Fibroblast of skin of right biceps (primary cell): ENCODE measurements at regions not wholly inside any gene's neighbourhood (a gene's known extent, or its start where the extent isn't known, plus 50 kb on each side); places are given as distances from the start of the nearest gene placed in this dataset.
A peak's percentile ranks its signal among the peaks of the same experiment; 100 is the strongest.
"Not testable (repeated sequence)": the region's sequence is repeated elsewhere in the genome, so short reads cannot be mapped to it uniquely, and the experiment has no call there.

Experiments used
- DNase-seq: peaks from one replicate; pipeline ENCODE4 v3.0.0-alpha.2; 2013

DNA sequence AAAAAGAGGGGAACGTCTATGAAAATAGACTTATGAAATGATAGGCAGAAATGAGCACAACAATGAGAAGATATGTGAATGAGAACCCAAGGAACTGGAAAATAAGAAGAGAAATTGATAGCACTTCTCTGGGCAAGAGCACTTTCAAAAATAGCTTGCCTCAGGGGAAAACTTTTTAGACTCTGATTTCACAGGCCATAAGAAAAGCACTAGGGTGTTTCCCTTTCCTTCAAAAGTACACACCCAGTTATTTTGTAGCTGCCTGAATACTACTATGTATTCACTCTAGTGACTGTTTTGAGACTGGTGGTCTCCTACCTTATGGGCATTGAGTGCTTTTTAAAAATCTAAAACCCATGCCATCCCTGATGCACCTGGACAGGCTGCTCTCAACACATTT is 172.3 kb upstream of the SOX6 start:
- DNase-seq = no peak

DNA sequence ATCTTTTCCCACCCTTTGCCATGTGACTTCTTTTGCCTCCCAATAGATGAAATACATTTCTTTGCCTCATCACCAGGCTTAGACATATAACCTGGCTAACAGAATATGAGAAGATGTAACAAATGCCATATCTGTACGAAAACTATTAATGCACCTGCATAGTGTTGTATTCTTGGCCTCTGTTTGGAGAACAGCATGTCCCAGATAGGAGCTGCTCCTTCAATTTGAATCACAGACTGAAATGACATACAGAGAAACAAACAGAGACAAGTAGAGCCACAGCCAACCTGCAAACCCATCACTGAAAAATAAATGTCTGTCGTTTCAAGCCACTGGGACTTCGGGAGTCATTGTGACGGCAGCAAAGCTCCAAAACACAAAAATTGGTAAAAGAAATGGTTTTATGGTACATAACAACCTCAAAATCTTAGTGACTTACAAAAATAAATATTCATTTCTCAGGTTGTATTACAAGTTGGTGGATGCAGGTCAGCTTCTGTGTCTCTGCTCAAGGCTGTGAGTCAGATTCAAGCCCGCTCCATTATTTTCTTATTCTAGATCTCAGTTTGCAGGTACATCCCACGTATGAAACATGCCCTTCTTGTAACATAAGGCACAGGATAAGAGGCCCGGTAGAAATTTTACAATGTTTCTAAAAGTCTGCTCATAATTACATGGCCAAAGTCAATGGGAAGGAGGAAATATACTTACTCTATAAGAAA is 171.3 kb upstream of the SOX6 start:
- no peak for DNase-seq

DNA sequence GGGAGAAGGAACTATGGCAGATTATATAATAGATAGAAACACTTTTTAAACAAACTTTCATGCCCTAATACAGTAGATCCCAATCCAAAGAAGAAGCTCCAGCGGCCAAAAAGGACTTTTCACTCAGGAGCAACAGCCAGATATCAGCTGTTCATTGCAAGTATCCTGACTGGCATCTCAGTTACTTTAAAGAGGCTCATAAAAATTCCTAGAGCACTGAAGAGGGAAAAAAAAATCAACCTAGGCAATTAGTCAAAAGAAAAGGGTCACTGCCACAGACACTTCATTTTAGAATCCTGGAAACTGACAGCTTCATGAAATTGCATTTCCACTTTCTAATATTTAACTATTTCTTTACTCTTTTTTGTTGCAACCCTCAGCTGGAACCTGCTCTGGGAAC is 170.6 kb upstream of the SOX6 start:
- DNase-seq = no peak

DNA sequence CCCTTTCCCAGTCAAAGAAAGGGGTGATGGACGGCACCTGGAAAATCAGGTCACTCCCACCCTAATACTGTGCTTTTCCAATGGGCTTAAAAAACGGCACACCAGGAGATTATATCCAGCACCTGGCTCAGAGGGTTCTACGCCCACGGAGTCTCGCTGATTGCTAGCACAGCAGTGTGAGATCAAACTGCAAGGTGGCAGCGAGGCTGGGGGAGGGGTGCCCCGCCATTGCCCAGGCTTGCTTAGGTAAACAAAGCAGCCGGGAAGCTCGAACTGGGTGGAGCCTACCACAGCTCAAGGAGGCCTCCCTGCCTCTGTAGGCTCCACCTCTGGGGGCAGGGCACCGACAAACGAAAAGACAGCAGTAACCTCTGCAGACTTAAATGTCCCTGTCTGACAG is 164.4 kb upstream of the SOX6 start:
- DNase-seq = not testable (repeated sequence)

DNA sequence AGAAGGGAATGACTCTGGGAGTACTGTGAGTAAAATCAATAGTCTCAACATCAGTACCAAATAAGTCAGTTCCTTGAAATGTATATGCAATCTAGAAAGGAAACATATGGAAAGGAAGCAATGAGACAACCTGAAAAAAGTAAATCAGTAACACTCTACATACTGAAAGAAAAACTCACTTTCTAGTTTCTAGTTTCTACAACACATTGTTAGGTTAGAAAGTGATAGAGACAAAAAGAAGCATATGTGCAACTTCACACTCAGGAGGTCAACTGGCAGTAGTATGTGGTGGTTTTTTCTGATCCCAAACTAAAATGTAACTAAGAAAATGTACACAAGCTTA is 156.5 kb upstream of the SOX6 start:
- no peak for DNase-seq

DNA sequence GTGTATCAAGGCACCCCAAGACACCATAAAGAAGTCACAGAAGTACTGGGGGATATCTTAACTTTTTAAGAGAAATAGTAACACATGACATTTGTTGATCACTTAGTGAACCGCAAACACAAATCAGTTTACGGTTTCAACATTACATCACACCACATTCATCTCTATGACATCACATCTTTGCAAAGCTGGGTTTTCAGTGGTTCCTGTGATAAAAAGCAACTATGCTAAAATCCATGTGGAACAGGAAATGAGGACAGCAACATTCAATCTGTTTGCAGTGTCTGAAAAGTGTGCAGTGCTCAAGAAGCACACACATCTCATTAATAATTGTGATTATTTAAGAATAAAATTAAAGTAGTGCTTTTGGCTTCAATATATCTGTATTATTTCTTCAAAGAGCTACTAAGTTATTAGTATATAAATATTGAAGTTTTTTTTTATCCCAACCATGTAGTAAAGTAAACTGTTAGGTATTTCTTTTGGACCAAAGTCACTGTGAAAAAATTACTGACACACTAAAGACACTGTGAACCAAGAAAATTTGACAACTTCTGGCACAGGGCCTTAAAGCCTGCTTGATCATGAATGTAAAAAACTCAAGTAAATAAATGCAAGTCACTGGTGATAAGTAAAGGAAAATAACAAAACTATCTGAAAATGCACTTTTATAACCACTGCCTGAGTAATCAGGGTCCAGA is 156.0 kb upstream of the SOX6 start:
- peak; percentile 12 for DNase-seq

DNA sequence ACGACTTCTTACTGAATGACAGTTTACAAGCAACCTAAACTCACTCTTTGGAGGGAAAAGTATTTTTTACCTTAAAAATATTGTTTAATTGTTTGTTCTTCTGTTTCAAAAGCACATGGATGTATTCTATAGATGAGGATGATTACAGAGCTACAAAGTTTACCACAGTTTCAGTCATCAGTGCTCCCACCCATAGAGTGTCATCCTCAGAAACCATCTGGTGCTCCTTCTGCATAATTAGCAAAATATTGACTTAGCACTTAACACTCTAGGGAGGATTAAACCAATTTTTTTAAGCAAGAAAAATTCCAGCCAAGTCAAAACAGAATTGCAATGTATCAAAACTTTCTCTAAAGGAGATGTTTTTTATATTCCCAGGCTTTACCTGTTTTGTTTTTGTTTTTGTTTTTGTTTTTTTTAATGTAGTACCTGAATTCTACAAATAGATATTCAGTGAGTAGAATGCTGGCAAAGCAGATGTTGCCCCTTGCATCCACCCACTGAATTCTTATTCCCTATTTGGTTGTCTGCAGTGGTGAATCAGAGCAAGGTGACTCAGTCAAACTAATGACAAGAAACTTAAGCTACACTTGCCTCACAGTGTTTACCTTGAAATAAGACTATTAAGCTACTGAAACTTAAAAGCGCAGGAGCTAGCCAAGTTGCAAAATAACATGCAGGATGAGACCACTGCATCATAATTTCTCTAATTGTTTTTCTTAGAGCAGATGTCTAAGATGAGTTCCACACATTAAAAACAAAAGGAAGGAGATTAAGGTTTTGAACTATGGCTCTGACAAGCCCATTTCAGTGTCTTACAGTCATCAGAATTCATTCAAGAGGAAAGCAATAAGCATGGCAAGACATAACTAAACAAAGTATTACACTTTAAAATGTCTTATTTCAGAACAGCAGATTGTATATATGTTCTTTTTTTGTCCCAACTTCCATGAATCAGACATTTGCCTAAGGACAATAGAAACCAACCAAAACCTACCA is 155.1 kb upstream of the SOX6 start:
- peak; percentile 82 for DNase-seq

DNA sequence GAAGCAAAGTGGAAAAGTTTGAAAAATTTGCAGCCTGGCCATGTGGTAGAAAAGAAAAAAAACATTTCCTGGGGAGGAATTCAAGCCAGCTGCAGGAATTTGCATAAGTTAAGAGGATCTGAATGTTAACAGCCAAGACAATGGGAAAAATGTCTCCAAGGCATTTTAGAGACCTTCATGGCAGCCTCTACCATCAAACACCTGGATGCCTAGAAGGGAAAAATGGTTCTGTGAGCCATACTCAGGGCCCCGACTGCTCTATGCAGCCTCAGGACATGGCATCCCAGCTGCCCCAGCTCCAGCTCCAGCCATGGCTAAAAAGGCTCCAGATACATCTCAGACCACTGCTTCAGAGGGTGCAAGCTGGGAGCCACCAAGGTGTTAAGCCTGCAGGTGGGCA is 149.1 kb upstream of the SOX6 start:
- DNase-seq = no peak

DNA sequence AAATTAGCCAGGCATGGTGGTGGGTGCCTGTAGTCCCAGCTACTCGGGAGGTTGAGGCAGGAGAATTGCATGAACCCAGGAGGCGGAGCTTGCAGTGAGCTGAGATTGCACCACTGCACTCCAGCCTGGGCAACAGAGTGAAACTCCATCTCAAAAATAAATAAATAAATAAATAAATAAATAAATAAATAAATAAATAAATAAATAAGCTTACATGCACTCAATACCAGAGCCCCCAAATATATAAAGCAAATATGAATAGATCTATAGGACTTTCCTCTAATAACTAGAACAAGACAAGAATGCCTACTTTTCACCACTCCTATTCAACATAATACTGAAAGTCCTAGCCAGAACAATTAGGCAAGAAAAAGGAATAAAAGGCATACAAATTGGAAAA is 147.5 kb upstream of the SOX6 start:
- not testable (repeated sequence) for DNase-seq

DNA sequence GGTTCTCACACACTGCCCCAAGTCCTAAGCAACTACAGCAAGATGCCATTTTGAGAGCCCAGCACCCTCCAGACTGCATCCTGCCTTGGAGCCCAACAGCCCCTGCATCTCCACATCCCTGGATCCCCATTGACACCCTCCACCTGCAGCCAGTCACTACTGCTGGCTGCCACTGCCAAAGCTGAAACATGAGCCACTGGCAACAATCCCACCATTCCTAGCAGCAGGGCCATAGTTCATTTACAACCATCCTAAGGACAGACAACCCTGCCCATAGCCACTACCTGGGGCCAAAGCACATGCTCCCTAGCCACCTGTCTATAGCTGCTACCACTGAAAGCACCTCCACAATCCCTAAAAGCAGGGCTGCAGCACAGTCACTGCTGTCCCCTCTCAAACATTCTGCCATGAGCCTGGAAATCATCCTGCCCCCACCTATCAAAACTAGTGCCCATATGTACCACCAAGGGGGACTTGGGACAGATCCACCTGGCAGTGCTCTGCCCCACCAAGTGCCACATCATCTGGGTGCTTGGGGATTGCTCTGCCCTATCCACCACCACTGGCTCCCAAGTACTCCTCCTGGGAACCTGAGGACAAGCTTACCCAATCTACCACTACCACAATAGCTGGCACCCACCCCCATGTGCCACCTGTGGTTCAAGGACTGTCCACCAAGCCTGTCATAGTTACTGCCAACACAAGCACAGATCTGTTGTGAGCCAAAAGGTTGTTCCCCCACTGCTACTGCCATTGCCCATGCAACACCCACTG is 138.8 kb upstream of the SOX6 start:
- no peak for DNase-seq

DNA sequence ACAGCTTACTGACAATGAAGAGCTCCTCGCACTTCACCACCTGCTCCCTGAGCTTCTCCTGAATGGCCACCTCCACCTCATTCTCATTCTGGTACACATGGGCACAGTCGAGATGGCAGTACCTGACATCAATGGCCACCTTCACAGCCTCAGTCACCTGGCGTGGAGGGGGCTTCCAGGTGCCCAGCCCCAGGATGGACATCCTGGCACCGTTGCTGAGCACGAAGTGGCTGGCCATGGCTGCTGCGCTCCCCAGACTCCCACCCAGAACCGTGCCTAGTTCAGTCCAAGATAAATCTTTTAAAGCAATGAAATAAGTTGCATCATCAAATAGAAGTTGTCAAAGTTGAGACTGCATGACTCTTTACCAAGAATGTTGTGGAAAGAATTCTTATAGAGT is 128.1 kb upstream of the SOX6 start:
- DNase-seq = no peak

DNA sequence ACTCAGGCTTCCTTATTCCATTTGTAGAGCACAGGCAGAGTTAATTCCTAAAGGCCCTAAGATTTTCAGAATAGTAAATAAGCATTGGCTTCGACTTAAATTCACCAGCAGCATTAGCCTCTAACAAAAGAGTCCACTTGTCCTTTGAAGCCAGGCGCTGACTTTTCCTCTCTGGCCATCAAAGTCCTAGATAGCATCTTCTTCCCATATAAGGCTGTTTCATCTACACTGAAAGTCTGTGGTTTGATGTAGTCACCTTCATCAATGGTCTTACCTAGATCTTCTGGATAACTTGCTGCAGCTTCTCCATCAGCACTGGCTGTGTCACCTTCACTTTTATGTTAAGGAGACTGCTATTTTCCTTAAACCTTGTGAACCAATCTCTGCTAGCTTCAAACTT is 118.3 kb upstream of the SOX6 start:
- DNase-seq = no peak

DNA sequence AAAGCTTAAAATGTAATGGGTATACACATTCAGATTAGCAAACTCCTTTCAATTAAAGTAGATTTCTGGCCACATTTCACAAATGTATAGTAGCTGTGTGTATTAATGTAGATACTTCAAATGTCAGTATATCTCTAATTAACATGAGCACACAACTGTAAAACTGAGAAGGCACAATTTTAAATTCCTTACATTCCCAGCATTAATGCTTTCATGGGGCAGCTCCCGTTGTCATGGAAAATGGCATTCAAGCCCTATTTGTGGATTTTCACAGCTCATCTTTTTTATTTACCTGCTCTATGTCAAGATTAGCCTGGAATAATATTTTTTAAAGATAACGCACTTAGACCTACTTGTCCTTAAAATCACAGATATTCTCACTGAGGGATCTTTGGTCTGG is 113.6 kb upstream of the SOX6 start:
- DNase-seq = no peak

DNA sequence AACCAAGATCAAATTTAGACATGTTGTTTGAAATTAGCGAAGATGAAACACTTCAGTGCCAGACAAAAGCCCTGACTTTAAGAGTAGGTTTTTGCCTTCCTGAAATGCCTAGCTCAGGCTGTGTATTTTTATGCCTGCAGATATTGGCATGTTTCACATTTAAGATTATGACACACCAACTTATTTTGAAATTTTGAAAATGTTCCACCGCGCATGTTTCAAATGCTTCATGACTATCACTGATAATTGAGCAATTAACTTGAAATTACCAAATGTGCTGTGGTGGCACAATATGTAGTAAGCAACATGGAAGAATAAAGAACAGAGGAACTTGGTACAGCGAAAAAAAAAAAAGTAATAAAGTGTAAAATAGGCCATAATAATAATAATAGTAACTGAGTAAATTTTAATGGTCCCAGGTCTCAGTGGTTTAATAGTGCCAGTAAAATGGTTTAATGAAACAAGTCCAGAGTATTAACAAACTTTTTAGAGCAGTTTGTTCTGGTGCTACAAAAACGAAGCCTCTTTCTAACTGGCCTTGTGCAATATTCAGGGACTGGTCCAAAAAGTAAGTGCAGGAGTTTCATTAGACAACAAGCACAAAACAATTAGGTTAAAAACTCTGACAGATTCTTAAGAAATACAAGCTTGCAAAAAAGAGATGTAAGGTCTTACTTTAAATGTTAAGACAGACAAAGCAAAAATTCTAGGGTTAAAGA is 112.5 kb upstream of the SOX6 start:
- no peak for DNase-seq

DNA sequence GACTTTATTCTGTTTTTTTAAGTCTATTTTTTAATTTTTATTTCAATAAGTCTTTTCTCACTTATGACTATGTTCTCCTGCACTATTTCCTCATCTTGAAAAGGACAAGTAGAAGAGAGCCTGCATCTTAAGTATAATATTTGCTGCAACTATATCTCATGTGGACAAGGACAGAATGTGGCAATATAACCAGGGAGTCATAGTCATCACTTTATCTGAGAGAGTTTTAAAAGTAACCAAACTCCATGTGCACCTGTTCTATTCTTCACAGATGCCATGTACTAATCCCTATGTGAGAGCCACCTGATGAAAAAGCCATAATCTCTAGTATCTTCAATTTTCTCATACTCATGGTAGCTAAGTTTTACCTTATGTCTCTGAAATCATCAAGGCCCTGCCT is 104.2 kb upstream of the SOX6 start:
- DNase-seq = no peak

DNA sequence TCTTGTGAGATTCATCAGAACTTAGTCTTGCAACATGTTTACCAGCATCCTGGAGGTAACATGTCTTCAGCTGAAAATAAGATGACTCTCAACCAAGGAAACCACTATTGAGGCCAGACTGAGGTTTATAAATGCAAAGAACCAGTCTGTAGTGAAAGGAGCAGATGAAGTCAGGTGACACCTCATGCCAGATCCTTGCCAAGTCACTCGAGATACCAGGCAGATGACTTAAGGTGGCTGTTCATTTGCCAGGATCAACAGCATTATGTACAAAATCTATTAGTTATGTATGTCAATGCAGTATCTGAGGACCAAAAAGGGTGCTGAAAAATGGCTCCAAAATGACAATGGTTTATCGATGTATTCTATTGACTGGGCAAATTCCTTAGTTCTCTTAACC is 100.0 kb upstream of the SOX6 start:
- DNase-seq = peak; percentile 19

DNA sequence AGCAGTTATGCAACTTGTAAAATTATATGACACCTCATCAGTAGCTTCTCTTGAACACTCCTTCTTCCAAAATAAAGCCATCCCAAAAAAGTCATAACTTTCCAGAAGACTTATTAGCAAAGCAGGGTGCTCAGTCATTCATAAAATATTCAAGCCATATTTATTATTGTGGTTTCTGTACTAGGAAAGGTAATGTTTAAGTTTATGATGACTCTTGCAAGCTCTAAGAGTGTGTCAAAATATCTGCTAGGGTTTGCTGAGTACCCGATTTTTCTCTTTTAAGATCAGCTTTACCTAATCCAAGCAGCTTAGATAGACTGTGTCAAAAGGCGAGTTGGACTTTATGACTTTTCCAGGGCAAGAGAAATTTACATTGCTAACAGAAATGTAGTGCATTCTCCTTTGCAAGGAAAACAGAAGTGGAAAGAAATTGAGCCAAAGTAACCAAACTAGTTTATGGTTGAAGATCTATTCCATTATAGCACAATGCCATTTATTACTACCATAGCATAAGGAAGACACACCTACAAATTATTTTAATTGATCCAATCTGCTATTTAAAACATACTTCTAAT is 98.0 kb upstream of the SOX6 start:
- DNase-seq = peak; percentile 46

DNA sequence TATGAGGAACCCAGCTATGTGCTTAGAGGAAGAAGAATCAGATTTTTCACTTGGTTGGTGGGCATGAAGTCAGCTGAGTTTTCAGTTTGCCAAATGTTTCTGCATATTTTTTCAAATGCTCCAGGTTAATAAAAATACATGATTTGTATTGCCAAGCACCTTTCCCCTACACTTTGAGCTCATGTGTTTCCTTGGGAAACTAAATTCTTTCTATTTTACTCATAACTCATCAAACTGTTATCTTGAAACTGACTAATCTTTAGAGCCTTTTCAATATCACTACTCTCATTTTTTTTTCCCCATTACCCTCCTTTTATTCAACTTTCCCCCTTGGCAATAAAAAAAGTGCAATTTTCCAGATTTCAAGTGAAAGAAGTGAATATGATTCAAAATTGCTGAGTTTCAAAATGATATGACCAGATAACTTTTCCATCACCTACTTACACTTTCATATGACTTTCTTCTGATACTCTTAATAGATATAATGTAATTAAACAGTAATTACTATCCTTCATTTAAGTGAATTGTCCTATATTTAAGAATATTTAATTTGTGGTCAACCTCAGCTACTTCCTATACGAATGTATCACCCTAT is 91.9 kb upstream of the SOX6 start:
- peak; percentile 11 for DNase-seq

DNA sequence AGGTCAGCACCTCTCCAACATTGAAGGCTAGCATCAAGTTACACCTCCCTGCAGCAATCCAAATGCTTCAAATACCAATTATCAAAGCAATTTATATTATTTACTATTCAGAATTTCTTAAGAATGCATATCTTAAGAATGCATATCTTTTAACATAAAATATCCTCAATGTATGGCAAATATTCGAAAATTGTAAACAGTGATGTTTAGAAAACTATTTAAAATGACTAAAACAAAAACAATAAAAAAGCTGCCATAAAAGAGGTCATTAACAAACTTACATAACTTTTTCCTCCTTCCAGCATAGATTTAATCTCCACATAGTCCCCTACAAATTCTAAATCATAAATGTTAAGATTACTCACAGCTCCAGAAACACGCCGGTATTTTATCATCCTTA is 85.1 kb upstream of the SOX6 start:
- no peak for DNase-seq

DNA sequence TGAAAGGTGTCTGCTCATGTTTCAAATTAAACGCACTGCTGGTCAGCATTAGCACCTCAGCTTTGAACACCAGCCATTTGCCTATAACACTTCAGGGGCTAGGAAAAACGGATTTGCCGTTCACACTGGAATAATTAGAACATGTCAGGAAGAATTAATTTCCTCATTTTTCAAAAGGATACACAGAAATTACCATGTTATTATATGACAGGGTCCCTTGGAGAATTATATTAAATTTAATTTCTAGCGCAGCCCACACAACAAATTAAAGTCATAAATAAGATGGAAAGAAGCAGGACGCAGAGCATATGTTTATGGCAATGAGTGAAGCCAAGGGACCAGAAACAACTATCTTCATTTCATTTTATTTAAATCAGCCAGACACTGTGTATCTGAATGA is 83.8 kb upstream of the SOX6 start:
- no peak for DNase-seq

DNA sequence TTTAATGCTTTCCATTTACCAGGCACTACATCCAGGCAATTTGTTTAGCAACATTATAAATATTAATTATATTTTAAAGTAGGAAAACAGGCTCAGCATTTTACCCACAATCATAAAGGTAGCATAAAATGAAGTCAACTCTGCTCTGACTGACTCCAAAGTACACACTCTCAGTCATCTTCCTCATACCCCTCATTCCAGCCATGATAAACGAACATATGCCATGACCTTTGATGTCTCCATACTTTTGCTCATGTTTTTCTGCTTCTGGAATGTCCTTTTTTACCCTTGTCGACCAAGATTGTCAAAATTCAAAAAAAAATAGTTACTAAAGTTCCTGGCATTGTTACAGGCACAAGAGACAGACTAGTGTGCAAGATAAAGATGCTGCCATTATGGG is 77.7 kb upstream of the SOX6 start:
- DNase-seq = no peak
